Psoas muscle (tissue), 7 donors: ENCODE measurements at regions not wholly inside any gene's neighbourhood (a gene's known extent, or its start where the extent isn't known, plus 50 kb on each side); places are given as distances from the start of the nearest gene placed in this dataset.
"Not testable (repeated sequence)": the region's sequence is repeated elsewhere in the genome, so short reads cannot be mapped to it uniquely, and the experiment has no call there.

Experiments
- ATAC-seq, 4 donors: fragments of 200-7000 bp; cut with Tn5 transposase; one replicate each; pipeline ENCODE4 v1.9.1; 2020; ENCODE audit warnings: moderate library complexity in 3 of 4, mild to moderate bottlenecking in 2 of 4
- DNase-seq, 2 donors: peaks; one replicate each; pipeline ENCODE4 v3.0.0-alpha.2; 2020
- H3K27ac ChIP-seq: fragments of 200-600 bp; one replicate; pipeline ENCODE4 v1.8.0; 2022
- H3K27me3 ChIP-seq, 3 donors: fragments of 200-600 bp in 1 of 3; one replicate each; pipeline versions ENCODE4 v1.6.1 to v1.8.0; 2013 to 2022; ENCODE audit warnings: low read length in 2 of 3, mild to moderate bottlenecking in 2 of 3, moderate library complexity in 1 of 3; ENCODE audit not compliant: insufficient read depth in 3 of 3
- H3K36me3 ChIP-seq, 2 donors: fragments of 200-600 bp in 1 of 2; one replicate each; pipeline versions ENCODE4 v1.6.1 to v1.8.0; 2013 to 2022; ENCODE audit warnings: low read depth in 1 of 2, mild to moderate bottlenecking in 1 of 2, moderate library complexity in 1 of 2; ENCODE audit not compliant: insufficient read depth in 1 of 2
- H3K4me1 ChIP-seq: fragments of 200-600 bp; one replicate; pipeline ENCODE4 v1.8.0; 2022
- H3K4me3 ChIP-seq: fragments of 200-600 bp; one replicate; pipeline ENCODE4 v1.8.0; 2022; ENCODE audit warnings: mild to moderate bottlenecking
- H3K9me3 ChIP-seq: fragments of 200-600 bp; one replicate; pipeline ENCODE4 v1.8.0; 2022
- CTCF ChIP-seq: fragments of 200-600 bp; IDR thresholded peaks from one replicate; pipeline ENCODE4 v1.8.0; 2022; ENCODE audit warnings: antibody characterized with exemption
- WGBS, 3 donors: extraction: QIAGEN DNeasy Blood & Tissue Kit; methylation state at CpG; one replicate each; pipeline versions ENCODE4 v1.1.6 to v1.1.7; 2013; 5-methylcytosine and 5-hydroxymethylcytosine counted together
- intact Hi-C, 2 donors: fragments of 100-400 bp; cut with DNase I; formaldehyde crosslinking; loops; one replicate each; pipeline versions ENCODE4 v1.11.0 to v1.14.2; 2022
- donor health status: healthy with polysubstance abuse.
- donor health status: DM: no; HTN: no; CAD: no; lungs with moderate emphysema.
- donor health status: Bipolar disorder and iron deficiency.
- donor health status: healthy.
- donor health status: DM: yes; HTN: yes; CAD: no.
- donor health status: DM: no; HTN: no; CAD: no.
- donor health status: DM: yes; HTN: yes; CAD: no.

GRCh38 chr1:29798699-29799566, 562.6 kb downstream of the PTPRU start:
- no peak overlapping the region for H3K27ac ChIP-seq
- H3K4me3 ChIP-seq: no peak overlapping the region
- no peaks in the 10 kb centered on the region for H3K9me3 ChIP-seq
- H3K27me3 ChIP-seq: peaks cover 0 to 18% (median 2%) of the 10 kb centered on the region in 3 donors
- ATAC-seq: no peak
- intact Hi-C loops: loop anchor here (10.0 kb wide), 2 partner anchors 306 to 906 kb away; no protein-coding TSS in a partner anchor
- no peaks in the 10 kb centered on the region for H3K36me3 ChIP-seq
- WGBS, 3 donors: 80 to 86% (median 86%) methylated on average over 13 of the region's 13 CpGs
- no peak for TF ChIP-seq CTCF
- no peaks in the 10 kb centered on the region for H3K4me1 ChIP-seq
- DNase-seq: no peak

- intact Hi-C loops: loop anchor here (10.0 kb wide), 2 partner anchors 308 to 908 kb away; no protein-coding TSS in a partner anchor
- not testable (repeated sequence) for ATAC-seq, H3K27me3 ChIP-seq, H3K9me3 ChIP-seq, H3K36me3 ChIP-seq, H3K27ac ChIP-seq, H3K4me3 ChIP-seq, H3K4me1 ChIP-seq, DNase-seq
- 90 to 100% (median 97%) methylated on average over 1 of the region's 1 CpG for WGBS, 3 donors
Observed at GRCh38 chr1:29797125-29797524, 560.8 kb downstream of the PTPRU start.

GRCh38 chr1:29795965-29796364, 559.6 kb downstream of the PTPRU start:
- ATAC-seq, H3K27ac ChIP-seq, H3K27me3 ChIP-seq, H3K4me1 ChIP-seq, DNase-seq, H3K36me3 ChIP-seq, H3K9me3 ChIP-seq, H3K4me3 ChIP-seq: not testable (repeated sequence)
- WGBS, 3 donors: 80 to 85% (median 82%) methylated on average over 2 of the region's 2 CpGs
- intact Hi-C loops: loop anchor here (10.0 kb wide), 2 partner anchors 309 to 909 kb away; no protein-coding TSS in a partner anchor

- intact Hi-C loops: loop anchor here (2.0 to 10.0 kb wide), 7 partner anchors 294 to 914 kb away; partner anchors contain the start of gene PTPRU (in 1 of the 2)
- TF ChIP-seq CTCF: no peak
- no peak for DNase-seq
Observed at GRCh38 chr1:29793653-29794348, 557.5 kb downstream of the PTPRU start.

GRCh38 chr1:29793101-29793546, 556.8 kb downstream of the PTPRU start:
- Histone ChIP-seq H3K4me1 (no peaks in the 10 kb centered on the region), H3K9me3 (no peaks in the 10 kb centered on the region), H3K27ac (no peak overlapping the region), H3K36me3 (no peaks in the 10 kb centered on the region), H3K4me3 (no peak overlapping the region), H3K27me3 (peaks cover 0 to 4% (median 0%) of the 10 kb centered on the region in 3 donors)
- peak; percentile 77 to 84 (median 81) for ATAC-seq
- intact Hi-C loops: loop anchor here (2.0 to 10.0 kb wide), 7 partner anchors 294 to 914 kb away; partner anchors contain the start of gene PTPRU (in 1 of the 2)
- TF ChIP-seq CTCF: peak; percentile 81
- DNase-seq: peak; percentile 71 to 81
- WGBS, 3 donors: 7 to 8% (median 7%) methylated on average over 8 of the region's 8 CpGs

More at GRCh38 chr1:29793653-29794348, 557.5 kb downstream of the PTPRU start:
- Histone ChIP-seq H3K36me3 (no peaks in the 10 kb centered on the region), H3K27ac (no peak overlapping the region), H3K4me1 (no peaks in the 10 kb centered on the region), H3K27me3 (peaks cover 0 to 4% (median 0%) of the 10 kb centered on the region in 3 donors), H3K9me3 (no peaks in the 10 kb centered on the region), H3K4me3 (no peak overlapping the region)
- WGBS, 3 donors: 73 to 80% (median 79%) methylated on average over 8 of the region's 8 CpGs
- no peak for ATAC-seq
